ENCODE measurements at regions not wholly inside any gene's neighbourhood (a gene's known extent, or its start where the extent isn't known, plus 50 kb on each side); places are given as distances from the start of the nearest gene placed in this dataset.

- H3K27me3 ChIP-seq (ENCODE audit: control insufficient read depth in 1 of 2, insufficient read depth in 2 of 2, low read length in 2 of 2), result no peaks in the 10 kb centered on the region
- ATAC-seq, result peak; percentile 55; the same call in 2 of the 3 replicates
- no peak overlapping the region for H2AFZ ChIP-seq (ENCODE audit: low read length)
- ChIA-PET CTCF (ENCODE audit: low intra/inter-chr PET ratio, low total read pairs) (no interaction called here), POLR2A (no interaction called here)
- DNase-seq (ENCODE audit: low spot score), result no peak
- WGBS (ENCODE audit: low lambda C conversion rate), result no CpG with 5 or more reads among the region's 1 CpG
- H4K20me1 ChIP-seq (ENCODE audit: insufficient read depth, low read length), result no peaks in the 10 kb centered on the region
- no peak overlapping the region for H3K4me3 ChIP-seq (replicated peaks in 1 of 3; ENCODE audit: insufficient read depth in 1 of 3, low read depth in 2 of 3, low read length in 3 of 3)
- intact Hi-C loops (cut with micrococcal nuclease; ENCODE audit: unreplicated experiment) (no loop called here), in situ Hi-C loops (cut with HindIII; ENCODE audit: extremely low pct_ligation_motif_present, low pct_unique_long_range_greater_than_20kb) (no loop called here)
- H3K4me2 ChIP-seq (ENCODE audit: low read depth, low read length), result no peak overlapping the region
- no peaks in the 10 kb centered on the region for H3K36me3 ChIP-seq (replicated peaks in 1 of 2; ENCODE audit: control insufficient read depth in 1 of 2, insufficient read depth in 2 of 2, low read length in 2 of 2)
- no peaks in the 10 kb centered on the region for H3K79me2 ChIP-seq (ENCODE audit: insufficient read depth, low read length)
- no TSS peak for BruUV-seq (replicated peaks)
- H3K4me1 ChIP-seq (ENCODE audit: insufficient read depth, low read length), result no peaks in the 10 kb centered on the region
- H3K27ac ChIP-seq (ENCODE audit: extremely low read length, insufficient read depth, low read length), result no peak overlapping the region
- TF ChIP-seq KDM6A (CRISPR knock-in tag; IDR thresholded peaks at IDR 0.05; ENCODE audit: low read depth) (no peak), EZH2 (conservative IDR thresholded peaks at IDR 0.05; ENCODE audit: low read depth, low read length) (no peak), PBX3 (CRISPR knock-in tag; IDR thresholded peaks at IDR 0.05; ENCODE audit: borderline replicate concordance) (no peak), ZNF563 (CRISPR knock-in tag; IDR thresholded peaks at IDR 0.05) (no peak), SRSF4 (IDR thresholded peaks at IDR 0.05; ENCODE audit: low read depth, low read length, poor library complexity, severe bottlenecking) (no peak), ATF4 (CRISPR knock-in tag; IDR thresholded peaks at IDR 0.05) (no peak), HNRNPLL (IDR thresholded peaks at IDR 0.05; ENCODE audit: low read depth, low read length, poor library complexity, severe bottlenecking) (no peak), ZNF678 (CRISPR knock-in tag; IDR thresholded peaks at IDR 0.05) (no peak), HDAC1 (CRISPR knock-in tag; IDR thresholded peaks at IDR 0.05) (no peak), ZNF749 (CRISPR knock-in tag; IDR thresholded peaks at IDR 0.05; ENCODE audit: borderline replicate concordance) (no peak), KLF16 (CRISPR knock-in tag; IDR thresholded peaks at IDR 0.05) (no peak)
- TF ChIP-seq, protein P1, sequence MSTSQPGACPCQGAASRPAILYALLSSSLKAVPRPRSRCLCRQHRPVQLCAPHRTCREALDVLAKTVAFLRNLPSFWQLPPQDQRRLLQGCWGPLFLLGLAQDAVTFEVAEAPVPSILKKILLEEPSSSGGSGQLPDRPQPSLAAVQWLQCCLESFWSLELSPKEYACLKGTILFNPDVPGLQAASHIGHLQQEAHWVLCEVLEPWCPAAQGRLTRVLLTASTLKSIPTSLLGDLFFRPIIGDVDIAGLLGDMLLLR (CRISPR knock-in tag; IDR thresholded peaks at IDR 0.05), result no peak
- TF ChIP-seq, protein P2, sequence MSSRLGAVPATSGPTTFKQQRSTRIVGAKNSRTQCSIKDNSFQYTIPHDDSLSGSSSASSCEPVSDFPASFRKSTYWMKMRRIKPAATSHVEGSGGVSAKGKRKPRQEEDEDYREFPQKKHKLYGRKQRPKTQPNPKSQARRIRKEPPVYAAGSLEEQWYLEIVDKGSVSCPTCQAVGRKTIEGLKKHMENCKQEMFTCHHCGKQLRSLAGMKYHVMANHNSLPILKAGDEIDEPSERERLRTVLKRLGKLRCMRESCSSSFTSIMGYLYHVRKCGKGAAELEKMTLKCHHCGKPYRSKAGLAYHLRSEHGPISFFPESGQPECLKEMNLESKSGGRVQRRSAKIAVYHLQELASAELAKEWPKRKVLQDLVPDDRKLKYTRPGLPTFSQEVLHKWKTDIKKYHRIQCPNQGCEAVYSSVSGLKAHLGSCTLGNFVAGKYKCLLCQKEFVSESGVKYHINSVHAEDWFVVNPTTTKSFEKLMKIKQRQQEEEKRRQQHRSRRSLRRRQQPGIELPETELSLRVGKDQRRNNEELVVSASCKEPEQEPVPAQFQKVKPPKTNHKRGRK (CRISPR knock-in tag; IDR thresholded peaks at IDR 0.05), result no peak
- TF ChIP-seq, protein P3, sequence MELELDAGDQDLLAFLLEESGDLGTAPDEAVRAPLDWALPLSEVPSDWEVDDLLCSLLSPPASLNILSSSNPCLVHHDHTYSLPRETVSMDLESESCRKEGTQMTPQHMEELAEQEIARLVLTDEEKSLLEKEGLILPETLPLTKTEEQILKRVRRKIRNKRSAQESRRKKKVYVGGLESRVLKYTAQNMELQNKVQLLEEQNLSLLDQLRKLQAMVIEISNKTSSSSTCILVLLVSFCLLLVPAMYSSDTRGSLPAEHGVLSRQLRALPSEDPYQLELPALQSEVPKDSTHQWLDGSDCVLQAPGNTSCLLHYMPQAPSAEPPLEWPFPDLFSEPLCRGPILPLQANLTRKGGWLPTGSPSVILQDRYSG (CRISPR knock-in tag; IDR thresholded peaks at IDR 0.05), result no peak
- no peak overlapping the region for H3K9ac ChIP-seq (ENCODE audit: insufficient read depth, low read depth, low read length)
- no peak for FAIRE-seq
- H3K9me3 ChIP-seq (ENCODE audit: low read length), result no peaks in the 10 kb centered on the region
Measured at GRCh38 chr13:70457474-70457873, 349.2 kb upstream of the KLHL1 start.
